Right atrium auricular region (tissue), 2 donors: ENCODE measurements at regions not wholly inside any gene's neighbourhood (a gene's known extent, or its start where the extent isn't known, plus 50 kb on each side); places are given as distances from the start of the nearest gene placed in this dataset.

Experiments used
- DNase-seq: peaks from one replicate; pipeline ENCODE4 v3.0.0-alpha.2; 2019; ENCODE audit warnings: low spot score
- H3K27ac ChIP-seq, 2 donors: fragments of 200-600 bp; sonication (generic); 1 replicate in 1 of 2; 2 replicates in 1 of 2; pipeline ENCODE4 v1.5.1; 2016 to 2019
- H3K27me3 ChIP-seq, 2 donors: fragments of 200-600 bp; sonication (generic); one replicate each; pipeline versions ENCODE4 v1.5.1 to v1.6.0; 2017 to 2019
- H3K36me3 ChIP-seq: fragments of 200-600 bp; sonication (generic); one replicate; pipeline ENCODE4 v1.5.1; 2016
- H3K4me1 ChIP-seq, 2 donors: fragments of 200-600 bp; sonication (generic); one replicate each; pipeline versions ENCODE4 v1.5.1 to v1.6.0; 2017 to 2019
- H3K4me3 ChIP-seq, 2 donors: fragments of 200-600 bp; sonication (generic); 1 replicate in 1 of 2; 2 replicates in 1 of 2; pipeline ENCODE4 v1.5.1; 2017 to 2019; ENCODE audit warnings: mild to moderate bottlenecking in 1 of 2, moderate library complexity in 1 of 2
- H3K9me3 ChIP-seq, 2 donors: fragments of 200-600 bp; sonication (generic); one replicate each; pipeline ENCODE4 v1.5.1; 2019
- CTCF ChIP-seq, 2 donors: fragments of 200-600 bp; sonication (generic); IDR thresholded peaks; one replicate each; pipeline ENCODE4 v1.5.1; 2019; ENCODE audit warnings: antibody characterized with exemption in 2 of 2

GRCh38 chrX:13371186-13371585 is 51.3 kb upstream of the ATXN3L start:
- no peaks in the 10 kb centered on the region for H3K36me3 ChIP-seq
- no peaks in the 10 kb centered on the region for H3K27me3 ChIP-seq
- DNase-seq: no peak
- H3K27ac ChIP-seq: no peak overlapping the region
- no peak overlapping the region for H3K4me3 ChIP-seq
- no peaks in the 10 kb centered on the region for H3K4me1 ChIP-seq
- TF ChIP-seq CTCF (IDR thresholded peaks at IDR 0.05): no peak
- no peaks in the 10 kb centered on the region for H3K9me3 ChIP-seq

- Histone ChIP-seq H3K9me3 (no peaks in the 10 kb centered on the region), H3K4me3 (no peak overlapping the region), H3K36me3 (no peaks in the 10 kb centered on the region), H3K27ac (no peak overlapping the region), H3K27me3 (no peaks in the 10 kb centered on the region), H3K4me1 (no peaks in the 10 kb centered on the region)
- DNase-seq: no peak
- TF ChIP-seq CTCF (IDR thresholded peaks at IDR 0.05): no peak
These were observed 50.9 kb upstream of the ATXN3L start for GRCh38 chrX:13370713-13371112.
